ENCODE measurements at regions not wholly inside any gene's neighbourhood (a gene's known extent, or its start where the extent isn't known, plus 50 kb on each side); places are given as distances from the start of the nearest gene placed in this dataset.
"Not testable (repeated sequence)": the region's sequence is repeated elsewhere in the genome, so short reads cannot be mapped to it uniquely, and the experiment has no call there.

- no peak for DNase-seq
Observed at GRCh38 chr2:39583781-39584180, 81.9 kb upstream of the TMEM178A start.

GRCh38 chr2:39584283-39584965, 81.3 kb upstream of the TMEM178A start:
- no peak for DNase-seq

- DNase-seq: not testable (repeated sequence)
Observed at GRCh38 chr2:39585531-39585930, 80.2 kb upstream of the TMEM178A start.

GRCh38 chr2:39587168-39587567, 78.5 kb upstream of the TMEM178A start:
- DNase-seq: no peak

- DNase-seq: no peak
Observed at GRCh38 chr2:39587641-39588040, 78.1 kb upstream of the TMEM178A start.

GRCh38 chr2:39593439-39594393, 72.0 kb upstream of the TMEM178A start:
- DNase-seq: peak; percentile 5

- DNase-seq: no peak
Observed at GRCh38 chr2:39595116-39595515, 70.6 kb upstream of the TMEM178A start.

GRCh38 chr2:39597314-39597713, 68.4 kb upstream of the TMEM178A start:
- DNase-seq: no peak

- no peak for DNase-seq
Observed at GRCh38 chr2:39602616-39603015, 63.1 kb upstream of the TMEM178A start.

GRCh38 chr2:39603436-39603835, 62.3 kb upstream of the TMEM178A start:
- DNase-seq: no peak

- DNase-seq: no peak
Observed at GRCh38 chr2:39604866-39605265, 60.9 kb upstream of the TMEM178A start.

GRCh38 chr2:39606585-39606984, 59.1 kb upstream of the TMEM178A start:
- DNase-seq: no peak

- no peak for DNase-seq
Observed at GRCh38 chr2:39607538-39608262, 58.0 kb upstream of the TMEM178A start.

GRCh38 chr2:39608263-39608575, 57.5 kb upstream of the TMEM178A start:
- no peak for DNase-seq

- DNase-seq: no peak
Observed at GRCh38 chr2:39608686-39609441, 56.9 kb upstream of the TMEM178A start.

GRCh38 chr2:39609917-39610316, 55.8 kb upstream of the TMEM178A start:
- no peak for DNase-seq

GRCh38 chr2:39615675-39616074, 50.0 kb upstream of the TMEM178A start:
- DNase-seq: no peak
